ENCODE measurements at regions not wholly inside any gene's neighbourhood (a gene's known extent, or its start where the extent isn't known, plus 50 kb on each side); places are given as distances from the start of the nearest gene placed in this dataset.

- DNase-seq, result no peak
These were observed 54.0 kb upstream of the TOP3B start for GRCh38 chr22:22036588-22036987.

DNA sequence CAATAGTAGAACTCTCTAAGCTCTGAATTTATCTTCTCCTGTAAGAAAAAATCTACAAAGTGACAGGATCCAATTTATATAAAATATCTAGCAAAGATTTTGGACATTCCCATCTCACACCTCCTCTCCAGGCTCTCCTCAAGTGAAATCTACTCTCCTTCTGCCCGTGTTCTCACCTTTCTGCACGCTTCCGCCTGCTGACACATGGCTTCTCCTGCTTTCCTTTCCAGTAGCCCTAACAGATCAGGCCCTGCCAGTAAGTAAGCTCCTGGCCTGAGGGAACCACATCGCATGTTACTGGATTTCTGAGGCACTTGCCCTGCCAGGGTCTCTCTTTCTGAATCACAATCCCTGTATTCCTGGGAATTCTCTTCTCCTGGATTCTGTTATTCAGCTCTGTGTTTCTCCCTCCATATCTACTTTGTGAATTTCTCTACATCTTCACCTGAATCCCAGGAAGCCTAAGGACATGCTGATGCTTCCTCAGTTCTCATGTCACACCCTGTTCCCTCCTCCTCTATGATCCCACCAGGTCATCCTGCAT is 53.3 kb upstream of the TOP3B start:
- no peak for DNase-seq

DNA sequence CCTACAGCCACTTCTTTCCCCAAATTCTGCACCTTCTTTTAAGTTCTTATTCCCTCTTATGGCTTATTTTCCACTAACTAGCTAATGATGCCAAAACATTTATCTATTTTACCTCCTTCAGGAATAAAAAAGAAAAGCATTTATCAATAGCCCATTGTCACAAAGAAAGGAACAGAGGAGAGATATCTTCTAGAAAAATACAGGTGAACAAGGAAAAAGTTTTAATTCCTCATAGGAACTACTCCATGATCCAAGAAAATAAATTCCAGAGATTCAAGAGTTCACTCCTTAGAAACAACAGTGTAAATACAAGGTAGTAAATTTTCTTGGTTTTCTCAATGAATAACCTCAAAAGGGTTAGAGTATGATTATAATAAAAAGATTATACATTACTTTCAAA is 52.6 kb upstream of the TOP3B start:
- no peak for DNase-seq

GRCh38 chr22:22034469-22035132 is 52.0 kb upstream of the TOP3B start:
- no peak for DNase-seq

GRCh38 chr22:22033803-22034468 is 51.3 kb upstream of the TOP3B start:
- no peak for DNase-seq

DNA sequence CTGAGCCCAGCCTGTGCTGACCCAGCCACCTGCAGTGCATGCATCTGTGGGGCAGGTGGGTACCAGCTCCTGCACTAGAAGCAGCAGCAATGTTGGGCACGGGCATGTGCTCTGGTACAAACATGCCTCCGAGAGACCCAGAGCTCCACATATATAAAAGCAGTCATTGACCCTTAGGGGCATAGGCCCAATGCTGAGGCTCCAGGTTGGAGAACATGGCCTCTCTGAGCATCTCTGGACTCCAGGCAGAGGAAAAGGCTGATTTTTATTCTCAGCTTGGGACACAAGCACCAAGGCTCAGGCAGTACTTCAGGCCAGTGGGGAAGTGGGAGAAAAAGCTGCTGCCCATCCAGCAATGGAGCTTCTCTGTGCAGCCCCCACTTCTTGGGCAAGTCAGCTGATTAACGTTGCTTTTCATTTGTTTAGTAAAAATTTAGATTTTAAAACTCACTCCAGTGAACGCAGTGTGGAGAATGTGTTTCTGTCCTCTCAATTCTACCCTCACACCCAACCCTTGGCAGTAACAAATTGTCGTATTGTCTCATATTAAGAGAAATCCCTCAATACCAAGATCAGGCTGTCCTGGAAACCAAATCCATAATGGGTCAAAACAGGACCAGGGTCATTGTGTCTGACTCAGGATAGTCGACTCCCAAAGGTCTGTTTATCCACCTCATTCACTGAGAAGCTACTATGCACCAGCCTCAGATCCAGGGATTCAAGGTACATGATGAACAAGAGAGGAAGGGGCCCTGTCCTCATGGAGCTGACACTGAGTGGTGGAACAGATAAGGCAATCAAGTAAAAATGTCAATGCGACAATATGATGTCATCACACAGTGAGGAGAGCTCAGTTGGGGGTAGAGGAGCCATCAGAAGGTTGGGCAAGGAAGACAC is 50.6 kb upstream of the TOP3B start:
- no peak for DNase-seq

DNA sequence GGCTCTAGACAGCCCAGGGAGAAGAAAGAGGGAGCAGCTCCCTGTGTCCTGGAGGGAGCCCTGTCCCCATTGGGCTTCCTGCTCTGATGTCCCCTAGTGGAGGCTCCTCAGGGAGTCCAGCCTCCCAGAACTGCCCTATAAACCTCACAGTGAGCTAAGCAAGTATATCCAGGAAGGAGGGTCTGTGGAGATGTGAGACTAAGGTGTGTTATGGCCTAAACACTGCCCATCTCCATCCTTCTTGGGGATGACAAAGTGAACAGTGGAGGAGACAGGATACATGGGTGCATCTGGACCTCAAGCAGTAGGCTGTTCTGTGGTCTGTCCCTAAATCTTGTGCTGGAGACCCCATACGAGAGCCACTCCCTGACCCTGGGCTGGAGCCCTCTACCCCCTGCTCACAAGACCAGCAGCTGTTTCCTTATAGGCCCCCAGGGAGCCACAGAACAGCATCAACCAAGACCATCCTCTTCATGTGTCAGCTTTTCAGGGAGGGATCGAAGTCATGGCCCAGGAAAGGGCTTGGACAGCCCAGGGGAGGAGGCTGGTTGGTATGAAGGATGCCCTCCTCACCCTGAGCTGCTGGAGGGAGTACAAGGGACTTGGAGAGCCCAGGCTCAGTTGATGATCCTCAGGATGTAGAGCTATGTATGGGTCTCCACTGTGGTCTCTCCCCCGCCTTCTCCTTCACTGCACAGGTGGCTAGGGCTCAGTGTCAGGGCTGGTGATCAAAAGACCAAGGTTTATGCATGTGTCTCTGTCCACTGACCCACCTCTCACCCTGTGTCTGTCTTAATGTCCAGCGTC is 49.7 kb upstream of the TOP3B start:
- DNase-seq, result no peak
